Body of pancreas (tissue), 4 donors: ENCODE measurements at regions not wholly inside any gene's neighbourhood (a gene's known extent, or its start where the extent isn't known, plus 50 kb on each side); places are given as distances from the start of the nearest gene placed in this dataset.

Source experiments
- POLR2A ChIP-seq, 3 donors: fragments of 450-650 bp; IDR thresholded peaks; one replicate each; pipeline ENCODE4 v1.6.1; 2016; ENCODE audit warnings: antibody characterized with exemption in 3 of 3, mild to moderate bottlenecking in 2 of 3
- TF ChIP-seq, protein P1 (sequence below), 7 experiments: fragments of 450-650 bp in 4 of 7; fragments of 200-600 bp in 3 of 7; sonication (generic) in 3 of 7; IDR thresholded peaks; one replicate each; pipeline ENCODE4 v1.5.1; 2016 to 2019; ENCODE audit warnings: antibody characterized with exemption in 7 of 7

DNA sequence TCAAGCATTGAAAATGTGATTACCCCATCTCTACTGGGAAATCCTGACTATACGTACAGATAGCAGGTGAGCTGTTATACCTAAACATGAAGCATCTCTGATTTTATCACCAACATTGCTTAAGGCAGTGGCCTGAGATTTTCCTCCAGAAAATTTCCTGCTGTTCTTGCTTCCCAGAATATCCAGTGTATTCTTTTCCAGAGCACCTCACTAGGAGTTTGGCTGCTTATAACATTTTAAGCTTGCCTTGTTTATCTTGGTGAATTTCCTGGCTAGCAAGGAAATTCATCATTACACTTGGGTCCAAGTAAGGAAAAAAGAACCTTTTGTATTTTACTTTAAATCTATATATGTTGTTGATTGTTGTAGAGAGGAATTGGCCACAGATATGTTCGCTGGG is 73.0 kb upstream of the CLCN4 start:
- TF ChIP-seq POLR2A (IDR thresholded peaks at IDR 0.05) = no peak
- TF ChIP-seq, protein P1, sequence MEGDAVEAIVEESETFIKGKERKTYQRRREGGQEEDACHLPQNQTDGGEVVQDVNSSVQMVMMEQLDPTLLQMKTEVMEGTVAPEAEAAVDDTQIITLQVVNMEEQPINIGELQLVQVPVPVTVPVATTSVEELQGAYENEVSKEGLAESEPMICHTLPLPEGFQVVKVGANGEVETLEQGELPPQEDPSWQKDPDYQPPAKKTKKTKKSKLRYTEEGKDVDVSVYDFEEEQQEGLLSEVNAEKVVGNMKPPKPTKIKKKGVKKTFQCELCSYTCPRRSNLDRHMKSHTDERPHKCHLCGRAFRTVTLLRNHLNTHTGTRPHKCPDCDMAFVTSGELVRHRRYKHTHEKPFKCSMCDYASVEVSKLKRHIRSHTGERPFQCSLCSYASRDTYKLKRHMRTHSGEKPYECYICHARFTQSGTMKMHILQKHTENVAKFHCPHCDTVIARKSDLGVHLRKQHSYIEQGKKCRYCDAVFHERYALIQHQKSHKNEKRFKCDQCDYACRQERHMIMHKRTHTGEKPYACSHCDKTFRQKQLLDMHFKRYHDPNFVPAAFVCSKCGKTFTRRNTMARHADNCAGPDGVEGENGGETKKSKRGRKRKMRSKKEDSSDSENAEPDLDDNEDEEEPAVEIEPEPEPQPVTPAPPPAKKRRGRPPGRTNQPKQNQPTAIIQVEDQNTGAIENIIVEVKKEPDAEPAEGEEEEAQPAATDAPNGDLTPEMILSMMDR (IDR thresholded peaks at IDR 0.05) = no peak
